ENCODE measurements at regions not wholly inside any gene's neighbourhood (a gene's known extent, or its start where the extent isn't known, plus 50 kb on each side); places are given as distances from the start of the nearest gene placed in this dataset.

GRCh38 chr12:5292651-5293050 lies 139.3 kb upstream of the NTF3 start:
- TF ChIP-seq EP300 (IDR thresholded peaks at IDR 0.05) (no peak), CTCF (IDR thresholded peaks at IDR 0.05) (no peak), POLR2A (IDR thresholded peaks at IDR 0.05) (no peak)

All from gastroesophageal sphincter (tissue), 3 donors.